HEK293T (cell line): ENCODE measurements at regions not wholly inside any gene's neighbourhood (a gene's known extent, or its start where the extent isn't known, plus 50 kb on each side); places are given as distances from the start of the nearest gene placed in this dataset.

Experiments used
- CTCF ChIA-PET: fragments of 350-600 bp; formaldehyde crosslinking; extraction: SDS; loops from one replicate; lab custom pipeline; 2021; ENCODE audit warnings: antibody characterized with exemption, inconsistent platforms; lab: Yijun Ruan, JAX
- POLR2A ChIA-PET: fragments of 350-600 bp; formaldehyde crosslinking; extraction: SDS; loops from one replicate; lab custom pipeline; 2020; ENCODE audit warnings: antibody characterized with exemption, inconsistent platforms; lab: Yijun Ruan, JAX
- DNase-seq: peaks from one replicate; pipeline ENCODE4 v3.0.0; 2012; ENCODE audit warnings: mixed read lengths; ENCODE audit errors: extremely low spot score
- ARNT ChIP-seq: fragments of 450-650 bp; IDR thresholded peaks from 2 replicates; pipeline ENCODE4 v1.6.1; 2017; ENCODE audit warnings: mild to moderate bottlenecking
- BHLHE40 ChIP-seq: fragments of 450-650 bp; IDR thresholded peaks from 2 replicates; pipeline ENCODE4 v1.6.1; 2016; ENCODE audit warnings: mild to moderate bottlenecking, moderate library complexity, borderline replicate concordance
- CTBP1 ChIP-seq: fragments of 450-650 bp; IDR thresholded peaks from 2 replicates; pipeline ENCODE4 v1.6.1; 2016; ENCODE audit warnings: borderline replicate concordance
- ELF4 ChIP-seq: fragments of 450-650 bp; IDR thresholded peaks from 2 replicates; pipeline ENCODE4 v1.6.1; 2017; ENCODE audit warnings: antibody characterized with exemption
- FOXA1 ChIP-seq: fragments of 450-650 bp; IDR thresholded peaks from 2 replicates; pipeline ENCODE4 v1.6.1; 2016; ENCODE audit warnings: mild to moderate bottlenecking
- FOXK2 ChIP-seq: fragments of 450-650 bp; IDR thresholded peaks from 2 replicates; pipeline ENCODE4 v1.6.1; 2016; ENCODE audit warnings: mild to moderate bottlenecking
- FOXM1 ChIP-seq: fragments of 450-650 bp; IDR thresholded peaks from 2 replicates; pipeline ENCODE4 v1.6.1; 2017; ENCODE audit warnings: mild to moderate bottlenecking, borderline replicate concordance
- HDGF ChIP-seq: fragments of 450-650 bp; IDR thresholded peaks from 2 replicates; pipeline ENCODE4 v1.6.1; 2017; ENCODE audit warnings: antibody characterized with exemption, borderline replicate concordance
- L3MBTL2 ChIP-seq: fragments of 450-650 bp; conservative IDR thresholded peaks from 2 replicates; pipeline ENCODE4 v1.6.1; 2016; ENCODE audit warnings: mild to moderate bottlenecking
- LEF1 ChIP-seq: fragments of 450-650 bp; IDR thresholded peaks from 2 replicates; pipeline ENCODE4 v1.6.1; 2017; ENCODE audit warnings: mild to moderate bottlenecking, borderline replicate concordance
- NFRKB ChIP-seq: fragments of 450-650 bp; IDR thresholded peaks from 2 replicates; pipeline ENCODE4 v1.6.1; 2016; ENCODE audit warnings: mild to moderate bottlenecking, moderate library complexity
- SP1 ChIP-seq: fragments of 450-650 bp; IDR thresholded peaks from 2 replicates; pipeline ENCODE4 v1.6.1; 2017
- SUZ12 ChIP-seq: fragments of 450-650 bp; IDR thresholded peaks from 2 replicates; pipeline ENCODE4 v1.6.1; 2016; ENCODE audit warnings: mild to moderate bottlenecking
- TARDBP ChIP-seq: fragments of 450-650 bp; IDR thresholded peaks from 2 replicates; pipeline ENCODE4 v1.6.1; 2016
- ZNF384 ChIP-seq: fragments of 450-650 bp; IDR thresholded peaks from 2 replicates; pipeline ENCODE4 v1.6.1; 2016
- TF ChIP-seq, protein P1 (sequence below): fragments of 450-650 bp; IDR thresholded peaks from 2 replicates; pipeline ENCODE4 v1.6.1; 2016

- ChIA-PET POLR2A (no interaction called here), CTCF (no interaction called here)
- TF ChIP-seq, protein P1, sequence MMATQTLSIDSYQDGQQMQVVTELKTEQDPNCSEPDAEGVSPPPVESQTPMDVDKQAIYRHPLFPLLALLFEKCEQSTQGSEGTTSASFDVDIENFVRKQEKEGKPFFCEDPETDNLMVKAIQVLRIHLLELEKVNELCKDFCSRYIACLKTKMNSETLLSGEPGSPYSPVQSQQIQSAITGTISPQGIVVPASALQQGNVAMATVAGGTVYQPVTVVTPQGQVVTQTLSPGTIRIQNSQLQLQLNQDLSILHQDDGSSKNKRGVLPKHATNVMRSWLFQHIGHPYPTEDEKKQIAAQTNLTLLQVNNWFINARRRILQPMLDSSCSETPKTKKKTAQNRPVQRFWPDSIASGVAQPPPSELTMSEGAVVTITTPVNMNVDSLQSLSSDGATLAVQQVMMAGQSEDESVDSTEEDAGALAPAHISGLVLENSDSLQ, result no peak
- no peak for TF ChIP-seq LEF1
- TF ChIP-seq HDGF, result no peak
- no peak for TF ChIP-seq FOXK2
- no peak for DNase-seq
Measured at GRCh38 chr9:71567890-71568289, 200.4 kb downstream of the CEMIP2 start.

- TF ChIP-seq FOXA1 (no peak), BHLHE40 (no peak), HDGF (no peak), TARDBP (no peak), SUZ12 (no peak), ZNF384 (no peak), ELF4 (no peak), L3MBTL2 (no peak)
- DNase-seq, result no peak
- CTCF ChIA-PET, result no interaction called here
- POLR2A ChIA-PET, result no interaction called here
Measured at GRCh38 chr9:71562140-71562539, 206.2 kb downstream of the CEMIP2 start.

DNA sequence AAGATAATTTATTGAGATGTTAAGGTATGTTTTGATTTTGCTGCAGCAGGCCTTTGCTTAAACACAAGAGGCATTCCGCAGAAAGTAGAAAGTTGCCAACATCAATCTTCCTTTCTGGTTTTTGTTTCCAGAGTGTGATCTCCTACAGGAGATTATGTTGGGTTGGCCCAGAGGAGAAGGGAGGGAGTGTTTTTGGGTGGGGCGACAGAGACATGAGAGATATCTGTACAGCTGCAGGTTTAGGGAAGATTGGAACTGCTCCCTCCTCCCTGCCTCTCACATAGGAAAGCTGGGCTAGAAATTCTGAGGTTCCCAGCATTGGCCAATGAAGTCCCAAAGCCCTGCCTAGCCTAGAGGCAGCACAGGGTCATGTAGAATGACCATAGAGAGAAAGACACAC is 211.0 kb downstream of the CEMIP2 start:
- POLR2A ChIA-PET, result no interaction called here
- CTCF ChIA-PET, result no interaction called here

GRCh38 chr9:71552480-71552879 is 215.8 kb downstream of the CEMIP2 start:
- DNase-seq, result no peak
- POLR2A ChIA-PET, result no interaction called here
- TF ChIP-seq LEF1, result no peak
- TF ChIP-seq CTBP1, result no peak
- no peak for TF ChIP-seq TARDBP
- TF ChIP-seq ARNT, result no peak
- no peak for TF ChIP-seq NFRKB
- TF ChIP-seq FOXA1, result no peak
- TF ChIP-seq SUZ12, result no peak
- no peak for TF ChIP-seq HDGF
- TF ChIP-seq BHLHE40, result no peak
- no peak for TF ChIP-seq SP1
- no peak for TF ChIP-seq L3MBTL2
- TF ChIP-seq FOXK2, result no peak
- TF ChIP-seq, protein P1, result no peak
- CTCF ChIA-PET, result no interaction called here

More for the DNA sequence above, 211.0 kb downstream of the CEMIP2 start:
- TF ChIP-seq HDGF, result no peak
- no peak for TF ChIP-seq L3MBTL2
- TF ChIP-seq BHLHE40, result no peak
- TF ChIP-seq ZNF384, result no peak
- no peak for TF ChIP-seq CTBP1
- no peak for TF ChIP-seq TARDBP
- TF ChIP-seq ARNT, result no peak
- no peak for TF ChIP-seq LEF1
- DNase-seq, result no peak

DNA sequence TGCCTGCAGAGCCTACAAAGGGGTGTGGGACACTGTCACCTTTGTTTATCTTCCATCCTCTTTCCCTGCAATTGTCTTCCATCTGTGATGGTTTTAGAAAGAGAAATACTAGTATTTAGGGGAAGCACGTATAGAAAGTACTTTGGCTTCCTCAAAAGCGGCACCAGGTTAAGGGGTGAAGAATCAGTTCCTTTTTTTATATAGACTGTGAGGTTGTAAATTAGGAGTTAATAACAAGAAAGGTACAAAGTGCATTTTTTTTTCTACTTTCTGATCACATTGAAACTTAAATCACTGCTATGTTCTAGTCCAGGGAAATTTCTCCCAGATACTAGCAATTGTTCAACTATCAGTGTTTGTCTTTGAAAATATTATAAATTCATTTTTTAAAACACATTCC is 219.3 kb downstream of the CEMIP2 start:
- TF ChIP-seq FOXM1 (no peak), SUZ12 (no peak), BHLHE40 (no peak), FOXA1 (no peak), L3MBTL2 (no peak), LEF1 (no peak), ARNT (no peak), FOXK2 (no peak), SP1 (no peak), CTBP1 (no peak), ELF4 (no peak), NFRKB (no peak), ZNF384 (no peak), HDGF (no peak), TARDBP (no peak)
- TF ChIP-seq, protein P1, result no peak
- POLR2A ChIA-PET, result no interaction called here
- DNase-seq, result no peak
- CTCF ChIA-PET, result no interaction called here

- CTCF ChIA-PET, result no interaction called here
- no peak for TF ChIP-seq FOXA1
- no peak for TF ChIP-seq BHLHE40
- TF ChIP-seq HDGF, result no peak
- no peak for TF ChIP-seq LEF1
- no peak for TF ChIP-seq L3MBTL2
- TF ChIP-seq, protein P1, result no peak
- TF ChIP-seq FOXK2, result no peak
- no peak for TF ChIP-seq FOXM1
- TF ChIP-seq ARNT, result no peak
- no peak for DNase-seq
- POLR2A ChIA-PET, result no interaction called here
Measured at GRCh38 chr9:71544464-71544863, 223.8 kb downstream of the CEMIP2 start.
